IMR-90 (cell line): ENCODE measurements at regions not wholly inside any gene's neighbourhood (a gene's known extent, or its start where the extent isn't known, plus 50 kb on each side); places are given as distances from the start of the nearest gene placed in this dataset.

ENCODE experiments used
- ATAC-seq: fragments of 200-7000 bp; cut with Tn5 transposase; 2 replicates; pipeline ENCODE4 v1.9.1; 2020; ENCODE audit warnings: low read depth, mild to moderate bottlenecking, moderate library complexity
- BruUV-seq: library from RNA; stranded (reverse); fragments of 400-500 nt; replicated peaks from 2 replicates; lab custom pipeline; 2021; lab: Mats Ljungman, UMichigan
- CTCF ChIA-PET: fragments of 300-600 bp; formaldehyde crosslinking; extraction: SDS; loops from one replicate; lab custom pipeline; 2021; ENCODE audit warnings: antibody characterized with exemption; lab: Yijun Ruan, JAX
- POLR2A ChIA-PET: fragments of 300-600 bp; sonication (Branson Sonifier 250); formaldehyde crosslinking; loops from one replicate; lab custom pipeline; 2022; ENCODE audit warnings: antibody characterized with exemption; ENCODE audit not compliant: unreplicated experiment; lab: Charles Lee
- DNase-seq: peaks from one replicate; pipeline ENCODE4 v3.0.0; 2013
- H2AFZ ChIP-seq: replicated peaks from 2 replicates; pipeline ENCODE3; 2013; ENCODE audit warnings: low read length, mild to moderate bottlenecking; ENCODE audit not compliant: poor library complexity
- H2AK5ac ChIP-seq: 2 replicates; pipeline ENCODE4 v1.6.1; 2013; ENCODE audit warnings: low read depth, low read length, inconsistent platforms
- H2AK9ac ChIP-seq: replicated peaks from 2 replicates; pipeline ENCODE3; 2013; ENCODE audit warnings: mild to moderate bottlenecking, low read depth, low read length, moderate library complexity; ENCODE audit not compliant: poor library complexity
- H2BK120ac ChIP-seq: 2 replicates; pipeline ENCODE4 v1.6.1; 2013; ENCODE audit warnings: low read depth, low read length, inconsistent platforms
- H2BK15ac ChIP-seq: 3 replicates; pipeline ENCODE4 v1.6.1; 2013; ENCODE audit warnings: low read depth, low read length, inconsistent platforms
- H2BK20ac ChIP-seq: 2 replicates; pipeline ENCODE4 v1.6.1; 2013; ENCODE audit warnings: low read depth, mild to moderate bottlenecking, inconsistent platforms, low read length, moderate library complexity
- H2BK5ac ChIP-seq: 2 replicates; pipeline ENCODE4 v1.6.1; 2013; ENCODE audit warnings: mild to moderate bottlenecking, low read depth, low read length, inconsistent platforms; ENCODE audit not compliant: poor library complexity, severe bottlenecking
- H3K14ac ChIP-seq: replicated peaks from 2 replicates; pipeline ENCODE4 v1.6.1; 2013; ENCODE audit warnings: low read depth, low read length, inconsistent platforms
- H3K18ac ChIP-seq: 2 replicates; pipeline ENCODE4 v1.6.1; 2013; ENCODE audit warnings: low read depth, low read length, control low read depth
- H3K23ac ChIP-seq: 2 replicates; pipeline ENCODE4 v1.6.1; 2013; ENCODE audit warnings: low read depth, low read length, inconsistent platforms
- H3K27ac ChIP-seq: 2 replicates; pipeline ENCODE4 v1.5.1; 2013; ENCODE audit warnings: mild to moderate bottlenecking, control low read depth, low read length; ENCODE audit not compliant: insufficient read depth
- H3K27me3 ChIP-seq: 2 replicates; pipeline ENCODE4 v1.6.1; 2013; ENCODE audit warnings: low read length; ENCODE audit not compliant: control insufficient read depth, insufficient read depth
- H3K36me3 ChIP-seq: 2 replicates; pipeline ENCODE4 v1.6.1; 2013; ENCODE audit warnings: low read length, mixed read lengths; ENCODE audit not compliant: control insufficient read depth, insufficient read depth
- H3K4ac ChIP-seq: 2 replicates; pipeline ENCODE4 v1.6.1; 2013; ENCODE audit warnings: low read depth, low read length, inconsistent platforms
- H3K4me1 ChIP-seq: 2 replicates; pipeline ENCODE4 v1.6.1; 2013; ENCODE audit warnings: low read length, mixed read lengths; ENCODE audit not compliant: control insufficient read depth, insufficient read depth
- H3K4me2 ChIP-seq: 2 replicates; pipeline ENCODE4 v1.6.1; 2013; ENCODE audit warnings: low read depth, mild to moderate bottlenecking, control low read depth, low read length, moderate library complexity
- H3K4me3 ChIP-seq: 2 replicates; pipeline ENCODE4 v1.5.1; 2013; ENCODE audit warnings: low read depth, mild to moderate bottlenecking, control low read depth, low read length, moderate library complexity; ENCODE audit not compliant: insufficient read depth
- H3K56ac ChIP-seq: 2 replicates; pipeline ENCODE4 v1.6.1; 2013; ENCODE audit warnings: low read length, inconsistent platforms; ENCODE audit not compliant: insufficient read depth; ENCODE audit errors: extremely low read depth
- H3K79me1 ChIP-seq, 2 experiments: 2 replicates each; pipeline ENCODE4 v1.6.1; 2013; ENCODE audit warnings: low read length in 2 of 2, inconsistent platforms in 1 of 2, low read depth in 1 of 2
- H3K9ac ChIP-seq: 2 replicates; pipeline ENCODE4 v1.6.1; 2013; ENCODE audit warnings: low read depth, low read length, control low read depth
- H3K9me1 ChIP-seq: 2 replicates; pipeline ENCODE4 v1.6.1; 2013; ENCODE audit warnings: low read length, inconsistent platforms; ENCODE audit not compliant: insufficient read depth
- H3K9me3 ChIP-seq: 2 replicates; pipeline ENCODE4 v1.6.1; 2013; ENCODE audit warnings: low read length; ENCODE audit not compliant: control insufficient read depth, insufficient read depth
- H4K20me1 ChIP-seq: 2 replicates; pipeline ENCODE4 v1.6.1; 2013; ENCODE audit warnings: low read length, inconsistent platforms; ENCODE audit not compliant: insufficient read depth
- H4K5ac ChIP-seq: 2 replicates; pipeline ENCODE4 v1.6.1; 2013; ENCODE audit warnings: mild to moderate bottlenecking, low read depth, low read length, control low read depth
- H4K8ac ChIP-seq, 2 experiments: 2 replicates each; pipeline ENCODE4 v1.6.1; 2013; ENCODE audit warnings: low read depth in 2 of 2, low read length in 2 of 2, control low read depth in 1 of 2, inconsistent platforms in 1 of 2
- H4K91ac ChIP-seq: 2 replicates; pipeline ENCODE4 v1.6.1; 2013; ENCODE audit warnings: low read depth, low read length, inconsistent platforms; ENCODE audit not compliant: insufficient read depth
- BHLHE40 ChIP-seq: fragments of 150-350 bp; IDR thresholded peaks from 2 replicates; pipeline ENCODE4 v1.6.1; 2016; ENCODE audit warnings: mild to moderate bottlenecking, low read depth, low read length
- CEBPB ChIP-seq: IDR thresholded peaks from 2 replicates; pipeline ENCODE4 v1.6.1; 2012; ENCODE audit warnings: low read depth, low read length, improper control_type of control experiment
- FOS ChIP-seq: fragments of 150-350 bp; IDR thresholded peaks from 2 replicates; pipeline ENCODE4 v1.6.1; 2016; ENCODE audit warnings: low read depth, low read length
- MAFK ChIP-seq: IDR thresholded peaks from 2 replicates; pipeline ENCODE4 v1.6.1; 2012; ENCODE audit warnings: low read depth, low read length, improper control_type of control experiment
- MAZ ChIP-seq: IDR thresholded peaks from 2 replicates; pipeline ENCODE4 v1.6.1; 2012; ENCODE audit warnings: low read depth, mild to moderate bottlenecking, low read length, improper control_type of control experiment, moderate library complexity, borderline replicate concordance
- MXI1 ChIP-seq: IDR thresholded peaks from 2 replicates; pipeline ENCODE4 v1.6.1; 2012; ENCODE audit warnings: low read depth, mild to moderate bottlenecking, low read length, moderate library complexity, borderline replicate concordance
- NFE2L2 ChIP-seq: fragments of 150-350 bp; IDR thresholded peaks from 2 replicates; pipeline ENCODE4 v1.6.1; 2016; ENCODE audit warnings: low read depth, mild to moderate bottlenecking, low read length
- RCOR1 ChIP-seq: IDR thresholded peaks from 2 replicates; pipeline ENCODE4 v1.6.1; 2012; ENCODE audit warnings: mild to moderate bottlenecking, low read length, improper control_type of control experiment; ENCODE audit not compliant: insufficient replicate concordance
- RFX5 ChIP-seq: IDR thresholded peaks from 2 replicates; pipeline ENCODE4 v1.8.0; 2012; ENCODE audit warnings: low read depth, mild to moderate bottlenecking, low read length, moderate library complexity
- USF2 ChIP-seq: fragments of 150-350 bp; IDR thresholded peaks from 2 replicates; pipeline ENCODE4 v1.6.1; 2017; ENCODE audit warnings: mild to moderate bottlenecking, antibody characterized with exemption, low read length, low read depth
- WGBS, 2 experiments: methylation state at CpG; one replicate each; pipeline versions ENCODE4 v1.1.5 to v1.1.7; 2013; ENCODE audit warnings: missing lambda C conversion rate in 2 of 2; ENCODE audit not compliant: insufficient read length in 1 of 2; ENCODE audit errors: extremely low coverage in 2 of 2; 5-methylcytosine and 5-hydroxymethylcytosine counted together
- dilution Hi-C: fragments of 300-500 bp; cut with HindIII; formaldehyde crosslinking; loops from one replicate; pipeline ENCODE4 v1.14.3; 2018; ENCODE audit warnings: low sequenced_read_pairs; ENCODE audit not compliant: unreplicated experiment
- in situ Hi-C: fragments of 300-500 bp; cut with MboI; formaldehyde crosslinking; loops from 3 replicates; pipeline ENCODE4 v1.14.3; 2019; ENCODE audit warnings: low sequenced_read_pairs, inconsistent platforms, mixed read lengths
- intact Hi-C: fragments of 100-400 bp; cut with micrococcal nuclease; formaldehyde crosslinking; loops from 2 replicates; pipeline ENCODE4 v1.10.0; 2022
- TF ChIP-seq, protein P1 (sequence below): fragments of 150-350 bp; IDR thresholded peaks from 2 replicates; pipeline ENCODE4 v1.6.1; 2016; ENCODE audit warnings: low read depth, mild to moderate bottlenecking, low read length, moderate library complexity, borderline replicate concordance
- TF ChIP-seq, protein P2 (sequence below): conservative IDR thresholded peaks from 2 replicates; pipeline ENCODE4 v1.5.1; 2012; ENCODE audit warnings: mild to moderate bottlenecking, low read depth, low read length, improper control_type of control experiment

- DNase-seq = no peak
- BruUV-seq = no TSS peak
- dilution Hi-C loops = no loop called here
Measured at GRCh38 chr3:181637056-181637455, 74.7 kb upstream of the SOX2 start.

More at GRCh38 chr3:181637056-181637455, 74.7 kb upstream of the SOX2 start:
- Histone ChIP-seq H3K79me1 (no peaks in the 10 kb centered on the region), H2BK20ac (no peak overlapping the region), H4K91ac (no peak overlapping the region), H2AFZ (no peak overlapping the region), H3K4ac (no peak overlapping the region), H2AK5ac (no peak overlapping the region), H3K4me1 (no peaks in the 10 kb centered on the region), H4K5ac (no peak overlapping the region), H3K18ac (no peak overlapping the region), H3K23ac (no peak overlapping the region), H3K36me3 (no peaks in the 10 kb centered on the region), H3K4me3 (no peak overlapping the region), H4K8ac (no peak overlapping the region), H3K9me1 (no peaks in the 10 kb centered on the region), H2AK9ac (no peak overlapping the region), H3K9ac (no peak overlapping the region), H2BK120ac (no peak overlapping the region), H3K4me2 (no peak overlapping the region), H3K27ac (no peak overlapping the region), H3K14ac (no peak overlapping the region), H2BK15ac (no peak overlapping the region), H4K20me1 (no peaks in the 10 kb centered on the region), H3K9me3 (peaks cover 5% of the 10 kb centered on the region), H3K56ac (no peak overlapping the region), H3K27me3 (no peaks in the 10 kb centered on the region), H2BK5ac (no peak overlapping the region)
- no CpG with 5 or more reads among the region's 4 CpGs for WGBS, 2 experiments
- CTCF ChIA-PET = no interaction called here
- POLR2A ChIA-PET = no interaction called here
- intact Hi-C loops (no loop called here), in situ Hi-C loops (no loop called here)
- ATAC-seq = no peak
- no peak for TF ChIP-seq MAFK
- TF ChIP-seq FOS = no peak
- no peak for TF ChIP-seq RFX5
- no peak for TF ChIP-seq RCOR1
- TF ChIP-seq MAZ = no peak
- TF ChIP-seq CEBPB = no peak
- no peak for TF ChIP-seq MXI1
- TF ChIP-seq USF2 = no peak
- TF ChIP-seq BHLHE40 = no peak
- TF ChIP-seq, protein P1, sequence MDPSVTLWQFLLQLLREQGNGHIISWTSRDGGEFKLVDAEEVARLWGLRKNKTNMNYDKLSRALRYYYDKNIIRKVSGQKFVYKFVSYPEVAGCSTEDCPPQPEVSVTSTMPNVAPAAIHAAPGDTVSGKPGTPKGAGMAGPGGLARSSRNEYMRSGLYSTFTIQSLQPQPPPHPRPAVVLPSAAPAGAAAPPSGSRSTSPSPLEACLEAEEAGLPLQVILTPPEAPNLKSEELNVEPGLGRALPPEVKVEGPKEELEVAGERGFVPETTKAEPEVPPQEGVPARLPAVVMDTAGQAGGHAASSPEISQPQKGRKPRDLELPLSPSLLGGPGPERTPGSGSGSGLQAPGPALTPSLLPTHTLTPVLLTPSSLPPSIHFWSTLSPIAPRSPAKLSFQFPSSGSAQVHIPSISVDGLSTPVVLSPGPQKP = no peak
- TF ChIP-seq, protein P2, sequence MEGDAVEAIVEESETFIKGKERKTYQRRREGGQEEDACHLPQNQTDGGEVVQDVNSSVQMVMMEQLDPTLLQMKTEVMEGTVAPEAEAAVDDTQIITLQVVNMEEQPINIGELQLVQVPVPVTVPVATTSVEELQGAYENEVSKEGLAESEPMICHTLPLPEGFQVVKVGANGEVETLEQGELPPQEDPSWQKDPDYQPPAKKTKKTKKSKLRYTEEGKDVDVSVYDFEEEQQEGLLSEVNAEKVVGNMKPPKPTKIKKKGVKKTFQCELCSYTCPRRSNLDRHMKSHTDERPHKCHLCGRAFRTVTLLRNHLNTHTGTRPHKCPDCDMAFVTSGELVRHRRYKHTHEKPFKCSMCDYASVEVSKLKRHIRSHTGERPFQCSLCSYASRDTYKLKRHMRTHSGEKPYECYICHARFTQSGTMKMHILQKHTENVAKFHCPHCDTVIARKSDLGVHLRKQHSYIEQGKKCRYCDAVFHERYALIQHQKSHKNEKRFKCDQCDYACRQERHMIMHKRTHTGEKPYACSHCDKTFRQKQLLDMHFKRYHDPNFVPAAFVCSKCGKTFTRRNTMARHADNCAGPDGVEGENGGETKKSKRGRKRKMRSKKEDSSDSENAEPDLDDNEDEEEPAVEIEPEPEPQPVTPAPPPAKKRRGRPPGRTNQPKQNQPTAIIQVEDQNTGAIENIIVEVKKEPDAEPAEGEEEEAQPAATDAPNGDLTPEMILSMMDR = no peak
- TF ChIP-seq NFE2L2 = no peak
